T-cell (primary cell): ENCODE measurements at regions not wholly inside any gene's neighbourhood (a gene's known extent, or its start where the extent isn't known, plus 50 kb on each side); places are given as distances from the start of the nearest gene placed in this dataset.

Experiments used
- ATAC-seq, 4 experiments: fragments of 200-7000 bp in 3 of 4; fragments of 150-1000 bp in 1 of 4; cut with Tn5 transposase; replicated peaks in 1 of 4; 1 replicate in 3 of 4; 2 replicates in 1 of 4; pipeline ENCODE4 v1.10.0; 2021; ENCODE audit warnings: moderate library complexity in 3 of 4, mild to moderate bottlenecking in 2 of 4, moderate number of reproducible peaks in 1 of 4
- CTCF ChIA-PET, 2 donors: fragments of 300-600 bp; sonication (Branson Sonifier 250); formaldehyde crosslinking; loops; one replicate each; lab custom pipeline; 2022; ENCODE audit warnings: antibody characterized with exemption in 2 of 2; lab: Charles Lee
- POLR2A ChIA-PET, 2 donors: fragments of 300-600 bp; sonication (Branson Sonifier 250); formaldehyde crosslinking; loops; one replicate each; lab custom pipeline; 2022; ENCODE audit warnings: antibody characterized with exemption in 2 of 2; lab: Charles Lee
- DNase-seq, 35 experiments: peaks; one replicate each; pipeline versions ENCODE4 v3.0.0 to v3.0.0-alpha.2; 2013 to 2023
- H3K27ac ChIP-seq: one replicate; pipeline ENCODE4 v1.5.1; 2013; ENCODE audit warnings: low read length
- H3K27me3 ChIP-seq, 2 experiments: replicated peaks in 1 of 2; 1 replicate in 1 of 2; 2 replicates in 1 of 2; pipeline versions ENCODE4 v1.6.1 to v1.7.0; 2013; ENCODE audit warnings: low read length in 1 of 2, mixed read lengths in 1 of 2; ENCODE audit not compliant: control insufficient read depth in 2 of 2, insufficient read depth in 2 of 2; ENCODE audit errors: extremely low read depth in 1 of 2
- H3K36me3 ChIP-seq, 2 donors: 1 replicate in 1 of 2; 2 replicates in 1 of 2; pipeline versions ENCODE4 v1.6.1 to v1.7.0; 2013; ENCODE audit warnings: low read length in 1 of 2; ENCODE audit not compliant: control insufficient read depth in 2 of 2, insufficient read depth in 1 of 2; ENCODE audit errors: extremely low read depth in 1 of 2
- H3K4me1 ChIP-seq, 2 experiments: 1 replicate in 1 of 2; 2 replicates in 1 of 2; pipeline versions ENCODE4 v1.6.1 to v1.7.0; 2013; ENCODE audit warnings: low read length in 2 of 2, mixed read lengths in 1 of 2; ENCODE audit not compliant: insufficient read depth in 2 of 2, control insufficient read depth in 1 of 2; ENCODE audit errors: extremely low read depth in 1 of 2
- H3K4me3 ChIP-seq, 2 donors: 1 replicate in 1 of 2; 2 replicates in 1 of 2; pipeline versions ENCODE4 v1.5.1 to v1.7.0; 2013; ENCODE audit warnings: mild to moderate bottlenecking in 2 of 2, low read length in 1 of 2, moderate library complexity in 1 of 2; ENCODE audit not compliant: control insufficient read depth in 1 of 2; ENCODE audit errors: extremely low read depth in 1 of 2
- H3K9me3 ChIP-seq: 2 replicates; pipeline ENCODE4 v1.7.0; 2013
- H3K27ac Mint-ChIP-seq, 2 donors: one replicate each; pipeline ENCODE4 v1.8.0; 2020 to 2021; ENCODE audit warnings: mild to moderate bottlenecking in 2 of 2, mixed read lengths in 2 of 2
- H3K27me3 Mint-ChIP-seq, 2 donors: one replicate each; pipeline ENCODE4 v1.8.0; 2021 to 2022; ENCODE audit warnings: mixed read lengths in 2 of 2
- H3K36me3 Mint-ChIP-seq: one replicate; pipeline ENCODE4 v1.8.0; 2021; ENCODE audit warnings: mixed read lengths
- H3K4me1 Mint-ChIP-seq, 3 donors: one replicate each; pipeline ENCODE4 v1.8.0; 2020 to 2022; ENCODE audit warnings: mixed read lengths in 3 of 3, mild to moderate bottlenecking in 1 of 3
- H3K4me3 Mint-ChIP-seq, 3 donors: one replicate each; pipeline ENCODE4 v1.8.0; 2020 to 2022; ENCODE audit warnings: mild to moderate bottlenecking in 3 of 3, mixed read lengths in 3 of 3, moderate library complexity in 3 of 3
- H3K9me3 Mint-ChIP-seq, 3 donors: one replicate each; pipeline ENCODE4 v1.8.0; 2020 to 2022; ENCODE audit warnings: mixed read lengths in 3 of 3
- WGBS: methylation state at CpG from one replicate; pipeline ENCODE4 v1.1.5; 2013; ENCODE audit warnings: missing lambda C conversion rate; ENCODE audit not compliant: insufficient coverage; 5-methylcytosine and 5-hydroxymethylcytosine counted together

GRCh38 chr12:75699251-75699650 is 187.8 kb upstream of the KRR1 start:
- Mint-ChIP-seq H3K36me3 (no peaks in the 10 kb centered on the region), H3K27ac (no peak overlapping the region), H3K27me3 (no peaks in the 10 kb centered on the region), H3K4me3 (no peak overlapping the region), H3K4me1 (peaks cover 6 to 17% (median 16%) of the 10 kb centered on the region in 3 donors), H3K9me3 (no peaks in the 10 kb centered on the region)
- Histone ChIP-seq H3K27me3 (no peaks in the 10 kb centered on the region), H3K9me3 (no peaks in the 10 kb centered on the region), H3K36me3 (no peaks in the 10 kb centered on the region), H3K27ac (no peak overlapping the region), H3K4me3 (no peak overlapping the region), H3K4me1 (peaks cover 3 to 5% of the 10 kb centered on the region in 2 experiments)
- ATAC-seq: no peak
- WGBS: no CpG with 5 or more reads among the region's 1 CpG
- no peak for DNase-seq
- ChIA-PET CTCF (interaction anchor here in 1 of 2 donors (0.7 kb wide), 1 partner anchor 194 kb away, joined by 3 read pairs; no protein-coding TSS in a partner anchor), POLR2A (interaction anchor here in 1 of 2 donors (0.5 kb wide), 1 partner anchor 20 kb away, joined by 3 read pairs; no protein-coding TSS in a partner anchor)

GRCh38 chr12:75698052-75698451 is 186.6 kb upstream of the KRR1 start:
- Histone ChIP-seq H3K36me3 (no peaks in the 10 kb centered on the region), H3K27me3 (no peaks in the 10 kb centered on the region), H3K27ac (no peak overlapping the region), H3K9me3 (no peaks in the 10 kb centered on the region), H3K4me3 (no peak overlapping the region), H3K4me1 (peaks cover 3% of the 10 kb centered on the region in 2 experiments)
- peaks cover 6 to 13% (median 13%) of the 10 kb centered on the region in 3 donors for H3K4me1 Mint-ChIP-seq
- H3K27ac Mint-ChIP-seq: no peak overlapping the region
- ATAC-seq (no peak), DNase-seq (no peak)
- 80% methylated on average over 1 of the region's 1 CpG for WGBS
- ChIA-PET CTCF (interaction anchor here in 1 of 2 donors (0.5 kb wide), 1 partner anchor 12 kb away, joined by 3 read pairs; no protein-coding TSS in a partner anchor), POLR2A (no interaction called here)
- no peaks in the 10 kb centered on the region for H3K36me3 Mint-ChIP-seq
- peaks cover 0 to 3% of the 10 kb centered on the region in 2 donors for H3K27me3 Mint-ChIP-seq
- no peaks in the 10 kb centered on the region for H3K9me3 Mint-ChIP-seq
- no peak overlapping the region for H3K4me3 Mint-ChIP-seq

GRCh38 chr12:75695926-75696325 is 184.5 kb upstream of the KRR1 start:
- Histone ChIP-seq H3K27ac (no peak overlapping the region), H3K36me3 (no peaks in the 10 kb centered on the region), H3K4me3 (no peak overlapping the region), H3K4me1 (no peaks in the 10 kb centered on the region), H3K9me3 (no peaks in the 10 kb centered on the region), H3K27me3 (peaks cover 0 to 2% of the 10 kb centered on the region in 2 experiments)
- ATAC-seq: no peak
- no peaks in the 10 kb centered on the region for H3K36me3 Mint-ChIP-seq
- DNase-seq: no peak
- no peaks in the 10 kb centered on the region for H3K9me3 Mint-ChIP-seq
- ChIA-PET CTCF (interaction anchor here in 1 of 2 donors (0.6 kb wide), 1 partner anchor 74 kb away, joined by 3 read pairs; no protein-coding TSS in a partner anchor), POLR2A (no interaction called here)
- H3K27me3 Mint-ChIP-seq: peaks cover 0 to 3% of the 10 kb centered on the region in 2 donors
- no peaks in the 10 kb centered on the region for H3K4me1 Mint-ChIP-seq
- no peak overlapping the region for H3K4me3 Mint-ChIP-seq
- H3K27ac Mint-ChIP-seq: no peak overlapping the region
- WGBS: no CpG with 5 or more reads among the region's 4 CpGs

- H3K36me3 Mint-ChIP-seq: no peaks in the 10 kb centered on the region
- Histone ChIP-seq H3K4me1 (no peaks in the 10 kb centered on the region), H3K27me3 (peaks cover 0 to 2% of the 10 kb centered on the region in 2 experiments), H3K27ac (no peak overlapping the region), H3K9me3 (no peaks in the 10 kb centered on the region), H3K4me3 (no peak overlapping the region), H3K36me3 (no peaks in the 10 kb centered on the region)
- H3K27ac Mint-ChIP-seq: no peak overlapping the region
- POLR2A ChIA-PET: no interaction called here
- CTCF ChIA-PET: no interaction called here
- WGBS: no CpG with 5 or more reads among the region's 1 CpG
- no peak overlapping the region for H3K4me3 Mint-ChIP-seq
- H3K27me3 Mint-ChIP-seq: peaks cover 0 to 3% of the 10 kb centered on the region in 2 donors
- ATAC-seq (no peak), DNase-seq (no peak)
- H3K9me3 Mint-ChIP-seq: no peaks in the 10 kb centered on the region
- H3K4me1 Mint-ChIP-seq: no peaks in the 10 kb centered on the region
Observed at GRCh38 chr12:75694534-75695268, 183.3 kb upstream of the KRR1 start.

GRCh38 chr12:75692876-75693275 is 181.5 kb upstream of the KRR1 start:
- no peak for ATAC-seq
- no CpG with 5 or more reads among the region's 2 CpGs for WGBS

GRCh38 chr12:75690296-75690955 is 179.0 kb upstream of the KRR1 start:
- H3K27me3 Mint-ChIP-seq: peaks cover 0 to 3% of the 10 kb centered on the region in 2 donors
- ChIA-PET CTCF (no interaction called here), POLR2A (no interaction called here)
- no peak overlapping the region for H3K27ac ChIP-seq
- no peaks in the 10 kb centered on the region for H3K36me3 Mint-ChIP-seq
- ATAC-seq: no peak
- no peak for DNase-seq
- peaks cover 0 to 2% of the 10 kb centered on the region in 2 experiments for H3K27me3 ChIP-seq
- H3K27ac Mint-ChIP-seq: no peak overlapping the region
- H3K4me3 ChIP-seq: no peak overlapping the region
- H3K4me1 Mint-ChIP-seq: no peaks in the 10 kb centered on the region
- H3K9me3 Mint-ChIP-seq: no peaks in the 10 kb centered on the region
- no peaks in the 10 kb centered on the region for H3K4me1 ChIP-seq
- H3K9me3 ChIP-seq: no peaks in the 10 kb centered on the region
- 98% methylated on average over 4 of the region's 11 CpGs for WGBS
- no peaks in the 10 kb centered on the region for H3K36me3 ChIP-seq
- H3K4me3 Mint-ChIP-seq: no peak overlapping the region

More at GRCh38 chr12:75692876-75693275, 181.5 kb upstream of the KRR1 start:
- Mint-ChIP-seq H3K4me3 (no peak overlapping the region), H3K27me3 (peaks cover 0 to 3% of the 10 kb centered on the region in 2 donors), H3K9me3 (no peaks in the 10 kb centered on the region), H3K36me3 (no peaks in the 10 kb centered on the region), H3K27ac (no peak overlapping the region), H3K4me1 (no peaks in the 10 kb centered on the region)
- no peak overlapping the region for H3K27ac ChIP-seq
- H3K27me3 ChIP-seq: peaks cover 0 to 2% of the 10 kb centered on the region in 2 experiments
- H3K4me1 ChIP-seq: no peaks in the 10 kb centered on the region
- ChIA-PET POLR2A (no interaction called here), CTCF (no interaction called here)
- no peak for DNase-seq
- H3K4me3 ChIP-seq: no peak overlapping the region
- no peaks in the 10 kb centered on the region for H3K36me3 ChIP-seq
- H3K9me3 ChIP-seq: no peaks in the 10 kb centered on the region
